Endothelial cell of umbilical vein (primary cell): ENCODE measurements at regions not wholly inside any gene's neighbourhood (a gene's known extent, or its start where the extent isn't known, plus 50 kb on each side); places are given as distances from the start of the nearest gene placed in this dataset.

ENCODE experiments used
- BruUV-seq: library from RNA; stranded (reverse); fragments of 400-500 nt; replicated peaks from 2 replicates; lab custom pipeline; 2021; lab: Mats Ljungman, UMichigan
- CTCF ChIA-PET: fragments of 300-600, 350-600 bp; sonication (Branson Sonifier 250); formaldehyde crosslinking; loops from one replicate; lab custom pipeline; 2021; ENCODE audit warnings: antibody characterized with exemption, inconsistent platforms; lab: Charles Lee
- POLR2A ChIA-PET: fragments of 300-600, 350-600 bp; sonication (Branson Sonifier 250); formaldehyde crosslinking; loops from one replicate; lab custom pipeline; 2021; ENCODE audit warnings: antibody characterized with exemption, inconsistent platforms; lab: Charles Lee
- DNase-seq: peaks from one replicate; pipeline ENCODE4 v3.0.0-alpha.2; 2011; ENCODE audit warnings: low read depth, low spot score
- FAIRE-seq: peaks from 2 replicates; lab custom pipeline; 2011; peaks lifted over from hg19 to GRCh38; lab: Jason Lieb, UNC
- H2AFZ ChIP-seq: 2 replicates; pipeline ENCODE4 v1.6.0; 2012; ENCODE audit warnings: low read depth, low read length, control low read depth, inconsistent platforms
- H3K27ac ChIP-seq: 2 replicates; pipeline ENCODE4 v1.5.1; 2011; ENCODE audit warnings: low read depth, mild to moderate bottlenecking, control low read depth, low read length, moderate library complexity; ENCODE audit not compliant: insufficient read depth
- H3K27me3 ChIP-seq, 2 experiments: 2 replicates each; pipeline versions ENCODE4 v1.6.0 to v1.6.1; 2011; ENCODE audit warnings: low read length in 2 of 2, mixed read lengths in 1 of 2; ENCODE audit not compliant: control insufficient read depth in 2 of 2, insufficient read depth in 2 of 2
- H3K36me3 ChIP-seq, 2 experiments: 2 replicates in 1 of 2; 3 replicates in 1 of 2; pipeline ENCODE4 v1.5.1; 2011; ENCODE audit warnings: low read length in 2 of 2, mild to moderate bottlenecking in 1 of 2, moderate library complexity in 1 of 2; ENCODE audit not compliant: control insufficient read depth in 2 of 2, insufficient read depth in 2 of 2; ENCODE audit errors: extremely low read depth in 1 of 2
- H3K4me1 ChIP-seq: 3 replicates; pipeline ENCODE4 v1.5.1; 2011; ENCODE audit warnings: mild to moderate bottlenecking, low read length; ENCODE audit not compliant: control insufficient read depth, insufficient read depth; ENCODE audit errors: extremely low read depth
- H3K4me2 ChIP-seq: 2 replicates; pipeline ENCODE4 v1.6.1; 2011; ENCODE audit warnings: low read length, control low read depth, mixed read lengths; ENCODE audit not compliant: insufficient read depth
- H3K4me3 ChIP-seq, 3 experiments: fragments of 200-600 bp in 1 of 3; sonication (generic), shearing (Covaris generic) in 1 of 3; replicated peaks in 1 of 3; 2 replicates each; pipeline ENCODE4 v1.5.1; 2011 to 2016; ENCODE audit warnings: control low read depth in 3 of 3, low read length in 3 of 3, mild to moderate bottlenecking in 2 of 3, inconsistent platforms in 1 of 3, low read depth in 1 of 3, moderate library complexity in 1 of 3; ENCODE audit not compliant: insufficient read depth in 1 of 3
- H3K79me2 ChIP-seq: 2 replicates; pipeline ENCODE4 v1.6.0; 2012; ENCODE audit warnings: low read length, inconsistent platforms; ENCODE audit not compliant: control insufficient read depth, insufficient read depth
- H3K9ac ChIP-seq: replicated peaks from 2 replicates; pipeline ENCODE3; 2011; ENCODE audit warnings: low read length, control low read depth; ENCODE audit not compliant: insufficient read depth; ENCODE audit errors: extremely low read depth
- H3K9me1 ChIP-seq: replicated peaks from 3 replicates; pipeline ENCODE4 v1.6.0; 2011; ENCODE audit warnings: mild to moderate bottlenecking, low read length; ENCODE audit not compliant: control insufficient read depth, insufficient read depth; ENCODE audit errors: extremely low read depth
- H3K9me3 ChIP-seq: replicated peaks from 2 replicates; pipeline ENCODE4 v1.5.1; 2012; ENCODE audit warnings: low read length, inconsistent platforms; ENCODE audit not compliant: control insufficient read depth, insufficient read depth
- H4K20me1 ChIP-seq: replicated peaks from 2 replicates; pipeline ENCODE3; 2011; ENCODE audit warnings: mild to moderate bottlenecking, low read length; ENCODE audit not compliant: control insufficient read depth, insufficient read depth; ENCODE audit errors: extremely low read depth
- CTCF ChIP-seq, 2 donors: IDR thresholded peaks; 1 replicate in 1 of 2; 2 replicates in 1 of 2; pipeline ENCODE4 v1.5.1; 2011; ENCODE audit warnings: low read length in 2 of 2, mild to moderate bottlenecking in 2 of 2, moderate library complexity in 2 of 2, control low read depth in 1 of 2, inconsistent platforms in 1 of 2, low read depth in 1 of 2; ENCODE audit not compliant: insufficient read depth in 1 of 2; ENCODE audit errors: extremely low read depth in 1 of 2
- EZH2 ChIP-seq: IDR thresholded peaks from 2 replicates; pipeline ENCODE4 v1.6.1; 2012; ENCODE audit warnings: borderline replicate concordance, low read depth, mild to moderate bottlenecking, moderate library complexity, low read length, inconsistent platforms; ENCODE audit not compliant: severe bottlenecking
- FOS ChIP-seq: IDR thresholded peaks from 2 replicates; pipeline ENCODE4 v1.6.1; 2011; ENCODE audit warnings: mild to moderate bottlenecking, low read length, moderate library complexity, borderline replicate concordance; ENCODE audit not compliant: insufficient read depth
- GATA2 ChIP-seq: IDR thresholded peaks from 2 replicates; pipeline ENCODE4 v1.7.0; 2011; ENCODE audit warnings: low read depth, mild to moderate bottlenecking, moderate library complexity, mixed read lengths, low read length; ENCODE audit not compliant: insufficient read length, insufficient read depth
- JUN ChIP-seq: IDR thresholded peaks from 2 replicates; pipeline ENCODE4 v1.6.1; 2011; ENCODE audit warnings: borderline replicate concordance, low read depth; ENCODE audit not compliant: insufficient read length, insufficient read depth
- MAX ChIP-seq: IDR thresholded peaks from 2 replicates; pipeline ENCODE4 v1.6.1; 2011; ENCODE audit not compliant: insufficient read depth, insufficient read length
- MYC ChIP-seq: IDR thresholded peaks from one replicate; pipeline ENCODE4 v1.6.1; 2011; ENCODE audit warnings: mild to moderate bottlenecking, low read depth, low read length
- POLR2A ChIP-seq: IDR thresholded peaks from 2 replicates; pipeline ENCODE4 v1.6.1; 2012; ENCODE audit warnings: low read depth, mild to moderate bottlenecking, control low read depth, low read length
- POLR2AphosphoS5 ChIP-seq: IDR thresholded peaks from 2 replicates; pipeline ENCODE4 v1.6.1; 2012; ENCODE audit warnings: low read depth, mild to moderate bottlenecking, control low read depth, low read length, moderate library complexity; ENCODE audit not compliant: insufficient read depth
- dilution Hi-C: fragments of 300-500 bp; cut with MboI; formaldehyde crosslinking; loops from one replicate; pipeline ENCODE4 v1.15.0; 2019; ENCODE audit warnings: low sequenced_read_pairs; ENCODE audit not compliant: extremely low pct_ligation_motif_present
- intact Hi-C: fragments of 100-400 bp; cut with micrococcal nuclease; formaldehyde crosslinking; loops from one replicate; pipeline ENCODE4 v1.10.0; 2022

- H3K27ac ChIP-seq = no peak overlapping the region
- no TSS peak for BruUV-seq
- peaks cover 4% of the 10 kb centered on the region for H3K9me3 ChIP-seq
- H3K79me2 ChIP-seq = no peaks in the 10 kb centered on the region
- TF ChIP-seq MAX (no peak), EZH2 (no peak), FOS (no peak), POLR2AphosphoS5 (no peak), POLR2A (no peak), CTCF (IDR thresholded peaks at IDR 0.05; ENCODE audit: extremely low read depth in 1 of 2, insufficient read depth in 1 of 2, low read depth in 1 of 2, low read length in 2 of 2) (no peak), JUN (no peak), GATA2 (no peak), MYC (no peak)
- no peaks in the 10 kb centered on the region for H4K20me1 ChIP-seq
- H3K4me2 ChIP-seq = no peak overlapping the region
- H2AFZ ChIP-seq = no peak overlapping the region
- FAIRE-seq = no peak
- no peaks in the 10 kb centered on the region for H3K36me3 ChIP-seq
- H3K4me1 ChIP-seq = no peaks in the 10 kb centered on the region
- DNase-seq = no peak
- no peak overlapping the region for H3K9ac ChIP-seq
- dilution Hi-C loops = no loop called here
- ChIA-PET CTCF (no interaction called here), POLR2A (no interaction called here)
- H3K27me3 ChIP-seq = no peaks in the 10 kb centered on the region
- intact Hi-C loops = no loop called here
- no peaks in the 10 kb centered on the region for H3K9me1 ChIP-seq
- H3K4me3 ChIP-seq = no peak overlapping the region
Measured at GRCh38 chr10:2356670-2357069, 619.3 kb upstream of the ADARB2 start.
